Transverse colon (tissue), 4 donors: ENCODE measurements at regions not wholly inside any gene's neighbourhood (a gene's known extent, or its start where the extent isn't known, plus 50 kb on each side); places are given as distances from the start of the nearest gene placed in this dataset.

Experiments
- DNase-seq: peaks from one replicate; pipeline ENCODE4 v3.0.0-alpha.2; 2019
- H3K27ac ChIP-seq, 4 donors: fragments of 200-600 bp; sonication (generic); 2 replicates each; pipeline ENCODE4 v1.5.1; 2016 to 2018; ENCODE audit warnings: inconsistent platforms in 4 of 4
- H3K27me3 ChIP-seq: fragments of 200-600 bp; sonication (generic); 2 replicates; pipeline ENCODE4 v1.5.1; 2017; ENCODE audit warnings: inconsistent platforms
- H3K36me3 ChIP-seq, 4 donors: fragments of 200-600 bp; sonication (generic); 2 replicates each; pipeline ENCODE4 v1.5.1; 2017 to 2019; ENCODE audit warnings: inconsistent platforms in 4 of 4
- H3K4me1 ChIP-seq, 4 donors: fragments of 200-600 bp; sonication (generic); 2 replicates each; pipeline ENCODE4 v1.5.1; 2017 to 2020; ENCODE audit warnings: inconsistent platforms in 4 of 4
- H3K4me3 ChIP-seq, 4 donors: fragments of 200-600 bp; sonication (generic); 1 replicate in 1 of 4; 2 replicates in 3 of 4; pipeline versions ENCODE4 v1.5.1 to v1.6.1; 2017 to 2019; ENCODE audit warnings: inconsistent platforms in 4 of 4
- H3K9me3 ChIP-seq, 2 donors: fragments of 200-600 bp; sonication (generic); 2 replicates each; pipeline ENCODE4 v1.5.1; 2017 to 2019; ENCODE audit warnings: inconsistent platforms in 2 of 2
- CTCF ChIP-seq, 5 experiments: fragments of 200-600 bp in 3 of 5; fragments of 450-650 bp in 2 of 5; sonication (generic) in 3 of 5; IDR thresholded peaks; 1 replicate in 2 of 5; 2 replicates in 3 of 5; pipeline ENCODE4 v1.5.1; 2016 to 2017; ENCODE audit warnings: antibody characterized with exemption in 5 of 5, inconsistent platforms in 3 of 5, mild to moderate bottlenecking in 2 of 5, moderate library complexity in 1 of 5
- EP300 ChIP-seq: sonication (generic); formaldehyde crosslinking; IDR thresholded peaks from one replicate; pipeline ENCODE4 v1.6.1; 2017; ENCODE audit warnings: antibody characterized with exemption, low read depth
- POLR2A ChIP-seq: fragments of 450-650 bp; IDR thresholded peaks from one replicate; pipeline ENCODE4 v1.6.1; 2016; ENCODE audit warnings: antibody characterized with exemption, mild to moderate bottlenecking, moderate library complexity
- POLR2AphosphoS5 ChIP-seq, 3 donors: sonication (generic); formaldehyde crosslinking; IDR thresholded peaks; one replicate each; pipeline ENCODE4 v1.6.1; 2016; ENCODE audit warnings: antibody characterized with exemption in 3 of 3
- WGBS, 2 donors: methylation state at CpG; one replicate each; pipeline ENCODE4 v1.1.5; 2018; ENCODE audit warnings: low coverage in 1 of 2; 5-methylcytosine and 5-hydroxymethylcytosine counted together
- in situ Hi-C, 4 donors: fragments of 200-750 bp; cut with MboI; loops; one replicate each; pipeline versions ENCODE4 v1.15.0 to v1.15.1; 2017; ENCODE audit warnings: low sequenced_read_pairs in 3 of 4, low pct_ligation_motif_present in 1 of 4, low pct_unique_long_range_greater_than_20kb in 1 of 4
- intact Hi-C: fragments of 100-400 bp; cut with DNase I; formaldehyde crosslinking; loops from one replicate; pipeline ENCODE4 v1.15.1; 2023; ENCODE audit warnings: low total_unique reads

- Histone ChIP-seq H3K36me3 (no peaks in the 10 kb centered on the region), H3K9me3 (no peaks in the 10 kb centered on the region), H3K4me1 (peaks cover 0 to 7% (median 0%) of the 10 kb centered on the region in 4 donors), H3K4me3 (no peak overlapping the region), H3K27ac (no peak overlapping the region), H3K27me3 (no peaks in the 10 kb centered on the region)
- DNase-seq: no peak
- no peak for TF ChIP-seq CTCF (IDR thresholded peaks at IDR 0.05)
- TF ChIP-seq EP300: no peak
- no peak for TF ChIP-seq POLR2AphosphoS5 (IDR thresholded peaks at IDR 0.05)
- TF ChIP-seq POLR2A: no peak
- 89% methylated on average over 4 of the region's 4 CpGs; no CpG with 5 or more reads in 1 of the 2 donors for WGBS, 2 donors
- in situ Hi-C loops: no loop called here
- intact Hi-C loops: no loop called here
Observed at GRCh38 chr3:177754508-177754921, 557.2 kb upstream of the TBL1XR1 start.

GRCh38 chr3:177758126-177758525 is 560.8 kb upstream of the TBL1XR1 start:
- in situ Hi-C loops (no loop called here), intact Hi-C loops (no loop called here)
- Histone ChIP-seq H3K9me3 (no peaks in the 10 kb centered on the region), H3K27ac (no peak overlapping the region), H3K27me3 (no peaks in the 10 kb centered on the region), H3K36me3 (no peaks in the 10 kb centered on the region), H3K4me1 (peaks cover 0 to 7% (median 0%) of the 10 kb centered on the region in 4 donors), H3K4me3 (no peak overlapping the region)
- 67 to 72% methylated on average over 1 of the region's 1 CpG for WGBS, 2 donors
- TF ChIP-seq POLR2A (no peak), CTCF (IDR thresholded peaks at IDR 0.05) (no peak), POLR2AphosphoS5 (IDR thresholded peaks at IDR 0.05) (no peak)
- DNase-seq: no peak

GRCh38 chr3:177760803-177761202 is 563.5 kb upstream of the TBL1XR1 start:
- Histone ChIP-seq H3K4me3 (no peak overlapping the region), H3K27me3 (no peaks in the 10 kb centered on the region), H3K9me3 (no peaks in the 10 kb centered on the region), H3K27ac (no peak overlapping the region), H3K4me1 (peaks cover 0 to 10% (median 2%) of the 10 kb centered on the region in 4 donors), H3K36me3 (no peaks in the 10 kb centered on the region)
- WGBS, 2 donors: 78 to 92% methylated on average over 2 of the region's 2 CpGs
- no peak for TF ChIP-seq CTCF (IDR thresholded peaks at IDR 0.05)
- TF ChIP-seq POLR2AphosphoS5 (IDR thresholded peaks at IDR 0.05): no peak
- no peak for TF ChIP-seq POLR2A
- intact Hi-C loops (no loop called here), in situ Hi-C loops (no loop called here)
- no peak for DNase-seq

- intact Hi-C loops: no loop called here
- peak overlapping the region; percentile 2 to 65 (median 52) for H3K27ac ChIP-seq
- WGBS, 2 donors: 61 to 70% methylated on average over 1 of the region's 1 CpG
Observed at GRCh38 chr3:177764377-177764912, 567.2 kb upstream of the TBL1XR1 start.

More at GRCh38 chr3:177764377-177764912, 567.2 kb upstream of the TBL1XR1 start:
- TF ChIP-seq POLR2AphosphoS5 (IDR thresholded peaks at IDR 0.05) (peak; percentile 31 to 63 (median 32)), CTCF (IDR thresholded peaks at IDR 0.05) (no peak)
- Histone ChIP-seq H3K4me1 (peaks cover 0 to 10% (median 2%) of the 10 kb centered on the region in 4 donors), H3K36me3 (no peaks in the 10 kb centered on the region), H3K4me3 (no peak overlapping the region), H3K9me3 (peaks cover 4 to 5% of the 10 kb centered on the region in 2 donors), H3K27me3 (no peaks in the 10 kb centered on the region)
- in situ Hi-C loops: no loop called here
- DNase-seq: no peak
